ENCODE measurements at regions not wholly inside any gene's neighbourhood (a gene's known extent, or its start where the extent isn't known, plus 50 kb on each side); places are given as distances from the start of the nearest gene placed in this dataset.

DNA sequence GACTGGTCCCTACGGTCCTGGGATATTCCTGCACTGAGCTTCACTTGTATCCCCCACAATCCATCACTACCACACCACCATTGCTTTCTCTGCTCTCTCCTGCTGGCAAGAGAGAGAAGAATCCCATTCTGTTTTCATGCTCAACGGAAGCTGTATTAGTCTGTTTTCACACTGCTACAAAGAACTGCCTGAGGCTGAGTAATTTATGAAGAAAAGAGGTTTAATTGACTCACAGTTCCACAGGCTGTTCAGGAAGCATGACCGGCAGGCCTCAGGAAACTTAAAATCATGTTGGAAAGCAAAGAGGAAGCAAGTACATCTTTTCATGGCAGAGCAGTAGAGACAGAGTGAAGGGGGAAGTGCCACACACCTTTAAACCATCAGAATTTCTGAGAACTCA lies 260.4 kb upstream of the LYZL1 start:
- H3K36me3 ChIP-seq (ENCODE audit: control insufficient read depth, insufficient read depth, low read length) = no peaks in the 10 kb centered on the region
- POLR2A ChIA-PET = no interaction called here
- TF ChIP-seq, protein P1, sequence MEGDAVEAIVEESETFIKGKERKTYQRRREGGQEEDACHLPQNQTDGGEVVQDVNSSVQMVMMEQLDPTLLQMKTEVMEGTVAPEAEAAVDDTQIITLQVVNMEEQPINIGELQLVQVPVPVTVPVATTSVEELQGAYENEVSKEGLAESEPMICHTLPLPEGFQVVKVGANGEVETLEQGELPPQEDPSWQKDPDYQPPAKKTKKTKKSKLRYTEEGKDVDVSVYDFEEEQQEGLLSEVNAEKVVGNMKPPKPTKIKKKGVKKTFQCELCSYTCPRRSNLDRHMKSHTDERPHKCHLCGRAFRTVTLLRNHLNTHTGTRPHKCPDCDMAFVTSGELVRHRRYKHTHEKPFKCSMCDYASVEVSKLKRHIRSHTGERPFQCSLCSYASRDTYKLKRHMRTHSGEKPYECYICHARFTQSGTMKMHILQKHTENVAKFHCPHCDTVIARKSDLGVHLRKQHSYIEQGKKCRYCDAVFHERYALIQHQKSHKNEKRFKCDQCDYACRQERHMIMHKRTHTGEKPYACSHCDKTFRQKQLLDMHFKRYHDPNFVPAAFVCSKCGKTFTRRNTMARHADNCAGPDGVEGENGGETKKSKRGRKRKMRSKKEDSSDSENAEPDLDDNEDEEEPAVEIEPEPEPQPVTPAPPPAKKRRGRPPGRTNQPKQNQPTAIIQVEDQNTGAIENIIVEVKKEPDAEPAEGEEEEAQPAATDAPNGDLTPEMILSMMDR (IDR thresholded peaks at IDR 0.05; ENCODE audit: insufficient read depth, low read depth, low read length) = no peak
- CTCF ChIA-PET = interaction anchor here (1.4 kb wide), 1 partner anchor 401 kb away, joined by 3 read pairs; no protein-coding TSS in a partner anchor
- no peak for DNase-seq (ENCODE audit: low read depth)
- no peak overlapping the region for H3K4me3 ChIP-seq (ENCODE audit: low read depth, low read length)
- peaks cover 4% of the 10 kb centered on the region; the same call in 1 of the 2 replicates for H3K27me3 ChIP-seq (ENCODE audit: control insufficient read depth, insufficient read depth, low read length)

DNA sequence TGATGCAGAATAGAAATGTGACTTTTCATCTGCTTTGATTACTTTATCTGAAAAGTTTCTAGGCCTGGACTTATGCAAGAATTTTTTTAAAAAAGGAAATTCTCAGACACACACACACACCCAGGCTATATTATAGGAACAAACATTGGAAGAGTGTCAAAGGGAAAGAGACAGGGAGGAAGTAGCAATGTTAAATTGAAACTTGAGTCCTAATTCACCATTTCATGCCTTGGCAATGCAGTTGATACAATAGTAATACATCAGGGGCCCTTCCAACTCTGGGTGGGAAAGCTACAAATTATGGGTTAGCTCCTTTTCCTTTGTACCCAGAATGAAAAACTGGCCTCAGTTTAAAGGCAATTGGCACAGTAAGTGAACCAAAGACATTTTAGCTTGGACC lies 258.0 kb upstream of the LYZL1 start:
- POLR2A ChIA-PET = no interaction called here
- TF ChIP-seq, protein P1 (IDR thresholded peaks at IDR 0.05; ENCODE audit: insufficient read depth, low read depth, low read length) = no peak
- DNase-seq (ENCODE audit: low read depth) = no peak
- Histone ChIP-seq H3K36me3 (ENCODE audit: control insufficient read depth, insufficient read depth, low read length) (no peaks in the 10 kb centered on the region), H3K4me3 (ENCODE audit: low read depth, low read length) (no peak overlapping the region), H3K27me3 (ENCODE audit: control insufficient read depth, insufficient read depth, low read length) (peaks cover 4% of the 10 kb centered on the region; the same call in 1 of the 2 replicates)
- CTCF ChIA-PET = no interaction called here

DNA sequence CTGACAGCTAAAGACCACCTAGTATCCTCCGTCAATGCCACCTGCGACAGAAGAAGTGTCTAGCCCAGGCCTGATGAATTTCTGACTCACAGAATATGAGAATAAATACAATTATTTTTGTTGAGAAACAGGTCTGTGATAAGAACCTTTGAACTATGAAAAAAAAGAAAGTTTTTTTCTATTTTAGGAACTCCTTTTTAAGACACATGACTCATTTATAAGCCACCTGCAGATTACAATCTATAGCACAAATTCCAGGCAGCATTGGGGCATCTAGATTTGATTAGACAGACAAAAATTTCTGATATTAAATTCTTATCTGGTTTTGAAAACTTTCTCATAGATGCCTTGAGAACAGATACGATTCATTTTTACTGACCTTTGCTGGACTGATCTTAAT lies 256.7 kb upstream of the LYZL1 start:
- CTCF ChIA-PET = interaction anchor here (1.1 kb wide), 1 partner anchor 368 kb away, joined by 3 read pairs; no protein-coding TSS in a partner anchor
- POLR2A ChIA-PET = no interaction called here

DNA sequence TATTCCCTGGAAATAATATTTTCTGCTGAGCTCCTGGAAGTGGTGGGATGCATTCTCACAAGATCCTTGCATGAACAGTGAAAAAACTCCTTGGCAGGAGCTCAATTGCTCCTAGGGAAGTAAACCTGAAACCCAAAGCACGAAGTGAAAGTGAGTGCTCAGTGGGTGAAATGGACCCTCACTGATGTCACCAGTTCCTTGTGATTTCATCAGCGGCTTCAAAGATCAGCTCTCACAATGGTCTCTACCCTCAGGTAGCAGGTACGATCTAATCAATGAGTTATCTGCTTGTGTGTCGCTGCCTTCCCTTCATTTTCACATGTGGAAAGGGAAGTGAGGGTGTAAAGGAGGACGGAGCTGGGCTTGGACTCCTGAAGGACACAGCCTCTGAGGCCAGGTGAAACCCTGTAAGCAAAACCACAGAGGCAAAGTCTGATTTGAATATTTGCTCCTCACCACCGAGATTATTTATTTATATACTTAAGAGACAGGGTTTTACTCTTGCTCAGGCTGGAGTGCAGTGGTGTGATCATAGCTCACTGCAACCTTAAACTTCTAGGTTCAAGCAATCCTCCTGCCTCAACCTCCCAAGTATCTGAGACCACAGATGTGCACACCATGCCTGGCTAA lies 255.4 kb upstream of the LYZL1 start:
- TF ChIP-seq, protein P1 (IDR thresholded peaks at IDR 0.05; ENCODE audit: insufficient read depth, low read depth, low read length) = no peak
- H3K27me3 ChIP-seq (ENCODE audit: control insufficient read depth, insufficient read depth, low read length) = no peaks in the 10 kb centered on the region
- no peaks in the 10 kb centered on the region for H3K36me3 ChIP-seq (ENCODE audit: control insufficient read depth, insufficient read depth, low read length)
- no peak for DNase-seq (ENCODE audit: low read depth)
- ChIA-PET POLR2A (no interaction called here), CTCF (no interaction called here)
- no peak overlapping the region for H3K4me3 ChIP-seq (ENCODE audit: low read depth, low read length)

More for the DNA sequence above, 256.7 kb upstream of the LYZL1 start:
- no peak for DNase-seq (ENCODE audit: low read depth)
- Histone ChIP-seq H3K36me3 (ENCODE audit: control insufficient read depth, insufficient read depth, low read length) (no peaks in the 10 kb centered on the region), H3K27me3 (ENCODE audit: control insufficient read depth, insufficient read depth, low read length) (peaks cover 2% of the 10 kb centered on the region; the same call in 1 of the 2 replicates), H3K4me3 (ENCODE audit: low read depth, low read length) (no peak overlapping the region)
- TF ChIP-seq, protein P1 (IDR thresholded peaks at IDR 0.05; ENCODE audit: insufficient read depth, low read depth, low read length) = no peak

DNA sequence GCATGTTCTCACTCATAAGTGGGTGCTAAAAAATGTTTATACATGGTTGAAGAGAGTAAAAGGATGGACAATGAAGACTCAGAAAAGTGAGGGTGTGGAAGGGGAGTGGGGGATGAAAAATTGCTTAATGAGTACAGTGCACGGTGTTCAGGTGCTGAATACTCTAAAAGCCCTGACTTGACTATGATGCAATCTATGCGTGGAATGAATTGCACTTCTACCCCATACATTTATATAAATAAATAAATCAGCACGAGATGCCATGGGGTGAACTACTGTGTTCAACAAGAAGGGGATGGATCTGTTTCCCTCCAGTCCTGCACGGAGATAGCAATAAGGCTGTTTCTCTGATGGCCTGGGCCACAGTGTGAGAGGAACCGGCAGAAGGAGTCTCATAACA lies 254.3 kb upstream of the LYZL1 start:
- Histone ChIP-seq H3K36me3 (ENCODE audit: control insufficient read depth, insufficient read depth, low read length) (no peaks in the 10 kb centered on the region), H3K27me3 (ENCODE audit: control insufficient read depth, insufficient read depth, low read length) (no peaks in the 10 kb centered on the region), H3K4me3 (ENCODE audit: low read depth, low read length) (no peak overlapping the region)
- ChIA-PET CTCF (interaction anchor here (1.2 kb wide), 1 partner anchor 43 kb away, joined by 3 read pairs; no protein-coding TSS in a partner anchor), POLR2A (no interaction called here)
- no peak for DNase-seq (ENCODE audit: low read depth)
- TF ChIP-seq, protein P1 (IDR thresholded peaks at IDR 0.05; ENCODE audit: insufficient read depth, low read depth, low read length) = no peak

Measured in BJ (cell line).